ENCODE measurements at regions not wholly inside any gene's neighbourhood (a gene's known extent, or its start where the extent isn't known, plus 50 kb on each side); places are given as distances from the start of the nearest gene placed in this dataset.
"Not testable (repeated sequence)": the region's sequence is repeated elsewhere in the genome, so short reads cannot be mapped to it uniquely, and the experiment has no call there.

DNA sequence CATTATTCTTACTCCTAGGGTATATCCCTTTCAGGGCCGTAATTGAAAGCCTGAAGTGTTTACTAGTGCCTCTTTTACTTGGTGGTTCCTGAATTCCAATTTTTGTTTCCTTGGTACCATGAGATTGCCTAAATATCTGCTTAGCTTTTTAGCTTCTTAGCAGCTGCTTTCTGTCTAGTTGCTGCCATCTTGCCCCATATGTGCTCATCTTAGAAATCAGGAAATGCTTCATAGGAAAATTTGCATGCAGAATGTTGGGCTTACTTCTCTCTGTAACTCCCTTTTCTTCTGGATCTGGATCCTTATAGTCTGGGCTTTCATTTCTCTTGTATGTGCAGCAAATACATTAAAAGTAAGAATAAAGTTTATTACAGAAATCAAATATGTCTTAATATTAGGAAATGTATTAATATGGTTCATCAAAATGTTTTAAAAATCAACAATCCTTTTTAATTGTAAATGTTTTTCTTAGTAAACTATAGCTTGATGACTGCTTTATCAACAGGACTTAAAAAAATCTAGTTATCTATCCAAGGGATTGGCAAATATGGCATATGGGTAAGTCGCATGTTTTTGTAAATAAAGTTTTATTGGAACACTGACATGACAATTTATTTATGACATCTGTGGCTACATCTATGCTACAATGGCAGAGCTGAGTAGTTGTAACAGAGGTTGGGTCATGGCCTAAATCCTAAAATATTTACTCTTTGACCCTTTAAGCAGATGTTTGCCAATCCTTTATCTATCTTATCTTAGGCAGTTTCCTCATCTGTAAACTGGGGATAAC lies 73.5 kb upstream of the CDK6 start:
- no peak overlapping the region for H3K27ac ChIP-seq
- no peaks in the 10 kb centered on the region for H3K9me3 ChIP-seq
- H3K36me3 ChIP-seq: no peaks in the 10 kb centered on the region
- DNase-seq (ENCODE audit: low spot score): no peak
- H3K4me3 ChIP-seq: no peak overlapping the region
- no peaks in the 10 kb centered on the region for H3K27me3 ChIP-seq
- no peaks in the 10 kb centered on the region for H3K4me1 ChIP-seq
- TF ChIP-seq, protein P1, sequence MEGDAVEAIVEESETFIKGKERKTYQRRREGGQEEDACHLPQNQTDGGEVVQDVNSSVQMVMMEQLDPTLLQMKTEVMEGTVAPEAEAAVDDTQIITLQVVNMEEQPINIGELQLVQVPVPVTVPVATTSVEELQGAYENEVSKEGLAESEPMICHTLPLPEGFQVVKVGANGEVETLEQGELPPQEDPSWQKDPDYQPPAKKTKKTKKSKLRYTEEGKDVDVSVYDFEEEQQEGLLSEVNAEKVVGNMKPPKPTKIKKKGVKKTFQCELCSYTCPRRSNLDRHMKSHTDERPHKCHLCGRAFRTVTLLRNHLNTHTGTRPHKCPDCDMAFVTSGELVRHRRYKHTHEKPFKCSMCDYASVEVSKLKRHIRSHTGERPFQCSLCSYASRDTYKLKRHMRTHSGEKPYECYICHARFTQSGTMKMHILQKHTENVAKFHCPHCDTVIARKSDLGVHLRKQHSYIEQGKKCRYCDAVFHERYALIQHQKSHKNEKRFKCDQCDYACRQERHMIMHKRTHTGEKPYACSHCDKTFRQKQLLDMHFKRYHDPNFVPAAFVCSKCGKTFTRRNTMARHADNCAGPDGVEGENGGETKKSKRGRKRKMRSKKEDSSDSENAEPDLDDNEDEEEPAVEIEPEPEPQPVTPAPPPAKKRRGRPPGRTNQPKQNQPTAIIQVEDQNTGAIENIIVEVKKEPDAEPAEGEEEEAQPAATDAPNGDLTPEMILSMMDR (IDR thresholded peaks at IDR 0.05): no peak

DNA sequence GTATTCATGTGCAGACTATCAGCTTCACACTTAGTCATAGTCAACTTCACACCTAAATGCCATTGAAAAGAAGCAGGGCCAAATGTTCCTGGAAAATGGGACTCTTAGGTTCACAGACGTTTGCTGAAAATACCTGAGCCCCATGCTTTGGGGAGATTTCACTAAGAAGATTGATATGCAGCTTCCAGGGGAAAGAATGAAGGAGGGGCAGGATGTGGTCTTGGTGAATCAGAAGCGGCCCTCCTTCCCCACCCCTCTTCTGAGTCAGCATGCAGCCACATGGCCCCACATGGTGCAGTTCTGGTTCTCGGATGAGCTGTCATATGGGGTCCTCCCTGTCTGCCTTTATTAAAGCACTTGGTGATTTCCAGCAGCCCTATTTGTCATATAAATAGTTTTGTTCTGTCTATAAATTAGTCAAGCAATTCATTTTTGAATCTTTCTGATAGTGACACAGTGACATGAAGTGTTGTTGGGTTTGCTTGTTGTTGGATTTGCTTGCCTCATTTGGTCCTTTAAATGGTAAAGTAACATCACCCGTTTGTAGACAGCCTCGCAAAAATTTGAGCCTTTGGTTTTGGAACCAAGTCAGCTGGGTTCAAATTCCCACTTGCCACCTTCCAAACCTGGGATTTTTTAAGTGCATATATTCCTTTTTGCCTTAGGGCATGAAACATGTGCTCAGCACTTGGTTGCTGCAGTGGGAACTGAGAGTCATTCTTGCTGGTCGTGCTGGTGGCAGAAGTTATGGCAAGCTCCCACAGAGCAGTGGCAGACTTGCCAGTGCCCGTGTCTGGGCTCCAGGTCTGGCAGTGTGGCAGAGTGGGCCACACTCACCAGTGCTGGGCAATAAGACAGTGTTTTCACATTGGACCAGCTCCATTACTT lies 68.1 kb upstream of the CDK6 start:
- Histone ChIP-seq H3K27me3 (no peaks in the 10 kb centered on the region), H3K9me3 (no peaks in the 10 kb centered on the region), H3K4me3 (no peak overlapping the region), H3K27ac (no peak overlapping the region), H3K4me1 (no peaks in the 10 kb centered on the region), H3K36me3 (no peaks in the 10 kb centered on the region)
- TF ChIP-seq, protein P1 (IDR thresholded peaks at IDR 0.05): no peak
- no peak for DNase-seq (ENCODE audit: low spot score)

DNA sequence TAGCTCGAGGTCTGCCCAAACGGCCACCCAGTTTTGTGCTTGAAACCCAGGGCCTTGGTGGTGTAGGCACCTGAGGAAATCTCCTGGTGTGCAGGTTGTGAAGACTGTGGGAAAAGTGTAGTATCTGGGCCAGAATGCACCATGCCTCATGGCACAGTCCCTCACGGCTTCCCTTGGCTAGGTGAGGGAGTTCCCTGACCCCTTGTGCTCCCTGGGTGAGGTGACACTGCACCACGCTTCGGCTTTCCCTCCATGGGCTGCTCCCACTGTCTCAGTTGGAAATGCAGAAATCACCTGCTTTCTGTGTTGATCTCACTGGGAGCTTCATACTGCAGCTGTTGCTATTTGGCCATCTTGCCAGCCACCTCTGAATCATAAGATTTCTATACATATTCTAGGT lies 62.4 kb upstream of the CDK6 start:
- Histone ChIP-seq H3K4me3 (no peak overlapping the region), H3K9me3 (peaks cover 0 to 16% of the 10 kb centered on the region in 2 donors), H3K27me3 (no peaks in the 10 kb centered on the region), H3K27ac (no peak overlapping the region), H3K36me3 (no peaks in the 10 kb centered on the region), H3K4me1 (no peaks in the 10 kb centered on the region)
- TF ChIP-seq, protein P1 (IDR thresholded peaks at IDR 0.05): no peak
- no peak for DNase-seq (ENCODE audit: low spot score)

GRCh38 chr7:92894857-92895256 lies 58.5 kb upstream of the CDK6 start:
- H3K9me3 ChIP-seq: peaks cover 0 to 16% of the 10 kb centered on the region in 2 donors
- not testable (repeated sequence) for H3K4me1 ChIP-seq; H3K36me3 ChIP-seq; H3K27me3 ChIP-seq; H3K4me3 ChIP-seq; DNase-seq (ENCODE audit: low spot score); H3K27ac ChIP-seq

- Histone ChIP-seq H3K27me3 (no peaks in the 10 kb centered on the region), H3K36me3 (no peaks in the 10 kb centered on the region), H3K27ac (no peak overlapping the region), H3K9me3 (peaks cover 0 to 15% of the 10 kb centered on the region in 2 donors), H3K4me1 (no peaks in the 10 kb centered on the region), H3K4me3 (no peak overlapping the region)
- no peak for DNase-seq (ENCODE audit: low spot score)
- TF ChIP-seq, protein P1 (IDR thresholded peaks at IDR 0.05): no peak
Measured at GRCh38 chr7:92889081-92889480, 52.7 kb upstream of the CDK6 start.
